ENCODE measurements at regions not wholly inside any gene's neighbourhood (a gene's known extent, or its start where the extent isn't known, plus 50 kb on each side); places are given as distances from the start of the nearest gene placed in this dataset.
A peak's percentile ranks its signal among the peaks of the same experiment; 100 is the strongest.
"Not testable (repeated sequence)": the region's sequence is repeated elsewhere in the genome, so short reads cannot be mapped to it uniquely, and the experiment has no call there.

DNA sequence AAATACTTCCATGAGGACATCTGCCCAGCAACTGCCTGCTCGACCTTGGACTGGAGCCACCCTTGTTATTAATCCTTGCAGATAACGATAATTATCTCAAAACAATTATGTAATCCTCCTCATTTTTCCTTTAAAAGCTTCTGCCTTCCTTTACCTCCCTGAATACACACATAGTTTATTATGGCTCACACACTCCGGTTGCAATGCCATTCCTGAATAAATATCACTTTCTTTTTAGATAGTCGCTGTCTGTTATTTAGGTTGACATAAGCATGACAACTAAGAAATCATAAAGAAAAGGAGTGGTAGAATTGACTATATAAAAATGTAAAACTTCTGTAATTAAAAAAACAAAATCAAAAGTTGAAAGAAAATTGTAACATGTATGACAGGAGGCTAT, 64.8 kb downstream of the B4GALT7 start:
- not testable (repeated sequence) for DNase-seq (ENCODE audit: extremely low read depth in 1 of 2, low read depth in 1 of 2)

DNA sequence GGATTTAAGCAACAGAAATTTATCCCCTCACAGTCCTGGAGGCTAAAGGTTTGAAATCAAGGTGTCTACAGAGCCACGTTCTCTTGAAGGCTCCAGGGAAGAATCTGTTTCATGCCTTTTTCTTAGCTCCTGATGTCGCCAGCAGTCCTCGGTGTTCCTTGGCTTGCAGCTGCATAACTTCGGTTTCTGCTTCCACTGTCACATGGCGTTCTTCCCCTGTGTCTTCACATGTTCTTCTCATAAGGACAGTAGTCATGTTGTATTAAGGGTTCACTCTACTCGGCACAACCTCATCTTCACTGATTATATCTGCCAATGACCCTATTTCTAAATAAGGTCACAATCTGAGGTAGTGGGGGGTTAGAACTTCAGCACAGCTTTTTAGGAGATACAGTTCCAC, 65.2 kb downstream of the B4GALT7 start:
- DNase-seq (ENCODE audit: extremely low read depth in 1 of 2, low read depth in 1 of 2): not testable (repeated sequence)

DNA sequence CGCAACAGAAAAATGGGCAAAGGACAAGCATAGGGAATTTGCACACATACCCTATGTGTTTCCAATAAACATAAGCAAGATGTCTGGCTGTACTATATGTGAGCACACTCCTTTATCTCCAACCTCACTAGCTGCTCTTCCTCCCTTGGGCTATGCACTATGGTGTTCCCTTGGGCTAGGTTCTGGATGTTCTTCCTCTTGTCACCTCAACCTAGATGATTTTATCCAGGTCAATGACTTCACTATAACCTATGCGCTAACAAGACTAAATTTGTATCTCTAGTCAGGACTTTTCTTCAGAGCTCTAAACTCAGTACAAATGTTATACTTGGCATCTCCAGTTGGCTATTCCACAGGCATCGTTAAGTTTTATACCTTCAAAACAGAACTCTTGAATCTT, 66.0 kb downstream of the B4GALT7 start:
- not testable (repeated sequence) for DNase-seq (ENCODE audit: extremely low read depth in 1 of 2, low read depth in 1 of 2)

- DNase-seq (ENCODE audit: extremely low read depth in 1 of 2, low read depth in 1 of 2): not testable (repeated sequence)
Observed at GRCh38 chr5:177671035-177671754, 71.3 kb downstream of the B4GALT7 start.

DNA sequence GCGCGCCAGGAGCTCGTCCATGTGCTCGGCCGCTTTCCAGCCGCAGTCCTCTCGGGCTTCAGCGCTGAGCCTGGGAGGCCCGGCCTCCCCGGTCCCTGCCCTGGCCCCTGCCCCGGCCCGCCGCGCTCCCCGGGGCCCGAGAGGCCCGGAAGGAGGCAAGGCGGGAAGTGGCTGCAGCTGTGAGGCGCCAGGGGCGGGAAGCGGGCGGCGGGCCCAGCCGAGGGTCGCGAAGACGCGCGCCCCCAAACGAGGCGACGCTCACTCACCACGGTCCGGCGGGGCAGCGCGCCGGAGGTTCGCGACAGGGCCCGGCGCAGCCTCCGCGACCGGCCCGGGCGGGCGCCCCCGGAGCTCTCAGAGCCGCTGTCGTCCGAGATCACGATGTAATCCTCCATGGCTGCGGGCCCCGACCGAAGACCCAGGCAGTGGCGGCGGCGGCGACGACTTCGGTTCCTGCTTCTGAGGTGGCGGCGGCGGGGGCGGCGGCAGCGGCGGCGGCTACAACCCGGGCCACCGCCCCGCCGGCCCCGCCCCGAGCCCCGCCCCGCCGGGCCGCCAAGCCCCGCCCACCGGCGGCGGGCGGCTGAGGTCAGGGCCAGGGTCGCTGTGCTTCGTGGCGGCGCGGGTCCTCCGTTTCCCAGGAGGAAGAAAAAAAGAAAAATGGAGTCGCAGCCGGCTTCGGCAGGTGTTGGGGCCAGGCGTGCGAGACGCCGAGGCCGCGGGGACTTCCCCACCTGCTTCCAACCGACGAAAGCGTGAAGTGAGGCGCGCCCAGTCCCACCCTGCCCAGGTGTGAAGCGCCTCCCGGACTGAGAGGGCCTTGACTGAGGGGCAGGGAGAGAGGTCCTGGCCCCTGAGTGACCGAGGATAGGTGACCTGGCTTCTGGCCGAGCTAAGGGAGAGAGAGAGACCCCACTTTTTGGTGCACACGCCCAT, 72.1 kb downstream of the B4GALT7 start:
- DNase-seq (ENCODE audit: extremely low read depth in 1 of 2, low read depth in 1 of 2): peak; percentile 26 to 68

All from activated CD8-positive, alpha-beta memory T cell treated with anti-CD3 and anti-CD28 coated beads for 1 hour (primary cell).